GM23338 (cell line): ENCODE measurements at regions not wholly inside any gene's neighbourhood (a gene's known extent, or its start where the extent isn't known, plus 50 kb on each side); places are given as distances from the start of the nearest gene placed in this dataset.

ENCODE experiments used
- ATAC-seq: fragments of 200-7000 bp; cut with Tn5 transposase; 3 replicates; pipeline ENCODE4 v1.9.1; 2020
- DNase-seq: peaks from one replicate; pipeline ENCODE4 v3.0.0-alpha.2; 2015; ENCODE audit warnings: low spot score
- H2AFZ ChIP-seq: fragments of 200-600 bp; sonication (generic); 2 replicates; pipeline ENCODE4 v1.8.0; 2016; ENCODE audit warnings: antibody characterized with exemption, mild to moderate bottlenecking, moderate library complexity
- H3F3A ChIP-seq: fragments of 200-600 bp; sonication (generic); replicated peaks from 2 replicates; pipeline ENCODE4 v1.8.0; 2017; ENCODE audit warnings: antibody characterized with exemption, mixed run types, low read depth
- H3K27ac ChIP-seq: fragments of 200-600 bp; sonication (generic); 2 replicates; pipeline ENCODE4 v1.6.1; 2016; ENCODE audit warnings: low read depth
- H3K27me3 ChIP-seq: fragments of 200-600 bp; sonication (generic); 2 replicates; pipeline ENCODE4 v1.8.0; 2016; ENCODE audit warnings: mild to moderate bottlenecking, mixed run types, moderate library complexity; ENCODE audit not compliant: insufficient read depth
- H3K36me3 ChIP-seq: fragments of 200-600 bp; sonication (generic); 2 replicates; pipeline ENCODE4 v1.8.0; 2016; ENCODE audit warnings: mild to moderate bottlenecking; ENCODE audit not compliant: insufficient read depth
- H3K4me1 ChIP-seq: fragments of 200-600 bp; sonication (generic); 2 replicates; pipeline ENCODE4 v1.8.0; 2016; ENCODE audit warnings: mild to moderate bottlenecking, moderate library complexity; ENCODE audit not compliant: insufficient read depth
- H3K4me2 ChIP-seq: fragments of 200-600 bp; sonication (generic); 2 replicates; pipeline ENCODE4 v1.7.1; 2017; ENCODE audit warnings: mixed run types
- H3K4me3 ChIP-seq: fragments of 200-600 bp; sonication (generic); 2 replicates; pipeline ENCODE4 v1.6.1; 2016; ENCODE audit warnings: mixed run types
- H3K79me2 ChIP-seq: fragments of 200-600 bp; sonication (generic); replicated peaks from 2 replicates; pipeline ENCODE4 v1.8.0; 2017; ENCODE audit warnings: mild to moderate bottlenecking; ENCODE audit not compliant: insufficient read depth
- H3K9me2 ChIP-seq: fragments of 200-600 bp; sonication (generic); 2 replicates; pipeline ENCODE4 v1.8.0; 2017; ENCODE audit not compliant: insufficient read depth
- H4K20me1 ChIP-seq: fragments of 200-600 bp; sonication (generic); replicated peaks from 2 replicates; pipeline ENCODE4 v1.8.0; 2017; ENCODE audit warnings: mild to moderate bottlenecking; ENCODE audit not compliant: insufficient read depth
- H3K27ac Mint-ChIP-seq: 2 replicates; pipeline ENCODE4 v1.8.0; 2020; ENCODE audit warnings: inconsistent platforms, mild to moderate bottlenecking, moderate library complexity, mixed read lengths
- H3K27me3 Mint-ChIP-seq: 3 replicates; pipeline ENCODE4 v1.8.0; 2022; ENCODE audit warnings: low read depth, mild to moderate bottlenecking, moderate library complexity, mixed read lengths, inconsistent platforms; ENCODE audit not compliant: insufficient read depth, poor library complexity
- H3K36me3 Mint-ChIP-seq: 3 replicates; pipeline ENCODE4 v1.8.0; 2021; ENCODE audit warnings: low read depth, mild to moderate bottlenecking, inconsistent platforms, moderate library complexity, mixed read lengths
- H3K4me1 Mint-ChIP-seq: 3 replicates; pipeline ENCODE4 v1.8.0; 2020; ENCODE audit warnings: mild to moderate bottlenecking, inconsistent platforms, mixed read lengths
- H3K4me3 Mint-ChIP-seq: 3 replicates; pipeline ENCODE4 v1.8.0; 2021; ENCODE audit warnings: moderate library complexity, mild to moderate bottlenecking, inconsistent platforms, mixed read lengths
- H3K9me3 Mint-ChIP-seq: 3 replicates; pipeline ENCODE4 v1.8.0; 2020; ENCODE audit warnings: moderate library complexity, mild to moderate bottlenecking, inconsistent platforms, mixed read lengths
- CREB1 ChIP-seq: fragments of 250-450 bp; sonication (Bioruptor Pico); IDR thresholded peaks from 2 replicates; pipeline ENCODE4 v1.5.0; 2020; ENCODE audit warnings: low read depth, mild to moderate bottlenecking, moderate library complexity
- EZH2phosphoT487 ChIP-seq: fragments of 200-600 bp; sonication (generic); IDR thresholded peaks from one replicate; pipeline ENCODE4 v1.8.1; 2018; ENCODE audit warnings: antibody characterized with exemption; ENCODE audit not compliant: unreplicated experiment
- NANOG ChIP-seq: IDR thresholded peaks from 2 replicates; pipeline ENCODE4 v1.6.1; 2016; ENCODE audit warnings: antibody characterized with exemption, borderline replicate concordance
- POLR2AphosphoS5 ChIP-seq: IDR thresholded peaks from 2 replicates; pipeline ENCODE4 v1.6.1; 2016; ENCODE audit warnings: antibody characterized with exemption, low read depth
- ZNF114 ChIP-seq: fragments of 250-450 bp; sonication (Bioruptor Pico); IDR thresholded peaks from 2 replicates; pipeline ENCODE4 v1.5.0; 2020; ENCODE audit warnings: mild to moderate bottlenecking, moderate library complexity
- ZNF331 ChIP-seq: fragments of 250-450 bp; sonication (Bioruptor Pico); IDR thresholded peaks from 2 replicates; pipeline ENCODE4 v1.5.0; 2020; ENCODE audit warnings: low read depth, mild to moderate bottlenecking, moderate library complexity
- TF ChIP-seq, protein P1 (sequence below): IDR thresholded peaks from 2 replicates; pipeline ENCODE4 v1.6.1; 2016; ENCODE audit warnings: antibody characterized with exemption
- TF ChIP-seq, protein P2 (sequence below): IDR thresholded peaks from one replicate; pipeline ENCODE4 v1.6.1; 2018; ENCODE audit warnings: antibody characterized with exemption; ENCODE audit not compliant: unreplicated experiment
- TF ChIP-seq, protein P3 (sequence below): fragments of 250-450 bp; sonication (Bioruptor Pico); IDR thresholded peaks from 2 replicates; pipeline ENCODE4 v1.5.0; 2020; ENCODE audit warnings: mild to moderate bottlenecking, moderate library complexity

DNA sequence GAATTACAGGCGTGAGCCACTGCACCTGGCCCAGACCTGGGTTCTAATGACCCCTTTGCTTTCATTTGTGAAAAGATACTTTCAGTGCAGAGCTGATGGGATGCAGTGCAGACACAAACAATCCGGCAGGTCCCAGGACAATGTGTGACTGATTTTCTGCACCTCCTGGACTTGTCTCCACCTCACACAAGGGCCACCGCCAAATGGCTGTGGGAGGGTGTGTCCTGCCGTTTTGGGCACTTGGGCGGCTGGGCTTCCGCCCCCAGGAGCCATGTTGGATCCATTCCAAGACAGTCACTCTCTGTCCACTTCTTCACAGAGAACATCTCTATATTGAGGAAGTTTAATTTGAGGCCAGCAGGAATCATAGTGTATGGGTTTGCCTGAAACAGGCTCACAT is 112.3 kb upstream of the ZNF507 start:
- Histone ChIP-seq H3K4me3 (no peak overlapping the region), H3F3A (no peaks in the 10 kb centered on the region), H3K4me2 (no peak overlapping the region), H2AFZ (no peak overlapping the region), H3K27ac (no peak overlapping the region), H3K27me3 (no peaks in the 10 kb centered on the region), H3K4me1 (no peaks in the 10 kb centered on the region), H3K9me2 (no peaks in the 10 kb centered on the region), H3K79me2 (no peaks in the 10 kb centered on the region), H4K20me1 (no peaks in the 10 kb centered on the region), H3K36me3 (no peaks in the 10 kb centered on the region)
- peaks cover 12% of the 10 kb centered on the region for H3K27me3 Mint-ChIP-seq
- H3K36me3 Mint-ChIP-seq = no peaks in the 10 kb centered on the region
- H3K9me3 Mint-ChIP-seq = no peaks in the 10 kb centered on the region
- no peak overlapping the region for H3K27ac Mint-ChIP-seq
- no peak for ATAC-seq
- H3K4me1 Mint-ChIP-seq = no peaks in the 10 kb centered on the region
- no peak for DNase-seq
- TF ChIP-seq CREB1 (CRISPR knock-in tag) (no peak), EZH2phosphoT487 (no peak), ZNF331 (CRISPR knock-in tag) (no peak), POLR2AphosphoS5 (no peak), ZNF114 (CRISPR knock-in tag) (no peak), NANOG (no peak)
- TF ChIP-seq, protein P1, sequence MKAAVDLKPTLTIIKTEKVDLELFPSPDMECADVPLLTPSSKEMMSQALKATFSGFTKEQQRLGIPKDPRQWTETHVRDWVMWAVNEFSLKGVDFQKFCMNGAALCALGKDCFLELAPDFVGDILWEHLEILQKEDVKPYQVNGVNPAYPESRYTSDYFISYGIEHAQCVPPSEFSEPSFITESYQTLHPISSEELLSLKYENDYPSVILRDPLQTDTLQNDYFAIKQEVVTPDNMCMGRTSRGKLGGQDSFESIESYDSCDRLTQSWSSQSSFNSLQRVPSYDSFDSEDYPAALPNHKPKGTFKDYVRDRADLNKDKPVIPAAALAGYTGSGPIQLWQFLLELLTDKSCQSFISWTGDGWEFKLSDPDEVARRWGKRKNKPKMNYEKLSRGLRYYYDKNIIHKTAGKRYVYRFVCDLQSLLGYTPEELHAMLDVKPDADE = no peak
- TF ChIP-seq, protein P2, sequence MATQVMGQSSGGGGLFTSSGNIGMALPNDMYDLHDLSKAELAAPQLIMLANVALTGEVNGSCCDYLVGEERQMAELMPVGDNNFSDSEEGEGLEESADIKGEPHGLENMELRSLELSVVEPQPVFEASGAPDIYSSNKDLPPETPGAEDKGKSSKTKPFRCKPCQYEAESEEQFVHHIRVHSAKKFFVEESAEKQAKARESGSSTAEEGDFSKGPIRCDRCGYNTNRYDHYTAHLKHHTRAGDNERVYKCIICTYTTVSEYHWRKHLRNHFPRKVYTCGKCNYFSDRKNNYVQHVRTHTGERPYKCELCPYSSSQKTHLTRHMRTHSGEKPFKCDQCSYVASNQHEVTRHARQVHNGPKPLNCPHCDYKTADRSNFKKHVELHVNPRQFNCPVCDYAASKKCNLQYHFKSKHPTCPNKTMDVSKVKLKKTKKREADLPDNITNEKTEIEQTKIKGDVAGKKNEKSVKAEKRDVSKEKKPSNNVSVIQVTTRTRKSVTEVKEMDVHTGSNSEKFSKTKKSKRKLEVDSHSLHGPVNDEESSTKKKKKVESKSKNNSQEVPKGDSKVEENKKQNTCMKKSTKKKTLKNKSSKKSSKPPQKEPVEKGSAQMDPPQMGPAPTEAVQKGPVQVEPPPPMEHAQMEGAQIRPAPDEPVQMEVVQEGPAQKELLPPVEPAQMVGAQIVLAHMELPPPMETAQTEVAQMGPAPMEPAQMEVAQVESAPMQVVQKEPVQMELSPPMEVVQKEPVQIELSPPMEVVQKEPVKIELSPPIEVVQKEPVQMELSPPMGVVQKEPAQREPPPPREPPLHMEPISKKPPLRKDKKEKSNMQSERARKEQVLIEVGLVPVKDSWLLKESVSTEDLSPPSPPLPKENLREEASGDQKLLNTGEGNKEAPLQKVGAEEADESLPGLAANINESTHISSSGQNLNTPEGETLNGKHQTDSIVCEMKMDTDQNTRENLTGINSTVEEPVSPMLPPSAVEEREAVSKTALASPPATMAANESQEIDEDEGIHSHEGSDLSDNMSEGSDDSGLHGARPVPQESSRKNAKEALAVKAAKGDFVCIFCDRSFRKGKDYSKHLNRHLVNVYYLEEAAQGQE = no peak
- TF ChIP-seq, protein P3, sequence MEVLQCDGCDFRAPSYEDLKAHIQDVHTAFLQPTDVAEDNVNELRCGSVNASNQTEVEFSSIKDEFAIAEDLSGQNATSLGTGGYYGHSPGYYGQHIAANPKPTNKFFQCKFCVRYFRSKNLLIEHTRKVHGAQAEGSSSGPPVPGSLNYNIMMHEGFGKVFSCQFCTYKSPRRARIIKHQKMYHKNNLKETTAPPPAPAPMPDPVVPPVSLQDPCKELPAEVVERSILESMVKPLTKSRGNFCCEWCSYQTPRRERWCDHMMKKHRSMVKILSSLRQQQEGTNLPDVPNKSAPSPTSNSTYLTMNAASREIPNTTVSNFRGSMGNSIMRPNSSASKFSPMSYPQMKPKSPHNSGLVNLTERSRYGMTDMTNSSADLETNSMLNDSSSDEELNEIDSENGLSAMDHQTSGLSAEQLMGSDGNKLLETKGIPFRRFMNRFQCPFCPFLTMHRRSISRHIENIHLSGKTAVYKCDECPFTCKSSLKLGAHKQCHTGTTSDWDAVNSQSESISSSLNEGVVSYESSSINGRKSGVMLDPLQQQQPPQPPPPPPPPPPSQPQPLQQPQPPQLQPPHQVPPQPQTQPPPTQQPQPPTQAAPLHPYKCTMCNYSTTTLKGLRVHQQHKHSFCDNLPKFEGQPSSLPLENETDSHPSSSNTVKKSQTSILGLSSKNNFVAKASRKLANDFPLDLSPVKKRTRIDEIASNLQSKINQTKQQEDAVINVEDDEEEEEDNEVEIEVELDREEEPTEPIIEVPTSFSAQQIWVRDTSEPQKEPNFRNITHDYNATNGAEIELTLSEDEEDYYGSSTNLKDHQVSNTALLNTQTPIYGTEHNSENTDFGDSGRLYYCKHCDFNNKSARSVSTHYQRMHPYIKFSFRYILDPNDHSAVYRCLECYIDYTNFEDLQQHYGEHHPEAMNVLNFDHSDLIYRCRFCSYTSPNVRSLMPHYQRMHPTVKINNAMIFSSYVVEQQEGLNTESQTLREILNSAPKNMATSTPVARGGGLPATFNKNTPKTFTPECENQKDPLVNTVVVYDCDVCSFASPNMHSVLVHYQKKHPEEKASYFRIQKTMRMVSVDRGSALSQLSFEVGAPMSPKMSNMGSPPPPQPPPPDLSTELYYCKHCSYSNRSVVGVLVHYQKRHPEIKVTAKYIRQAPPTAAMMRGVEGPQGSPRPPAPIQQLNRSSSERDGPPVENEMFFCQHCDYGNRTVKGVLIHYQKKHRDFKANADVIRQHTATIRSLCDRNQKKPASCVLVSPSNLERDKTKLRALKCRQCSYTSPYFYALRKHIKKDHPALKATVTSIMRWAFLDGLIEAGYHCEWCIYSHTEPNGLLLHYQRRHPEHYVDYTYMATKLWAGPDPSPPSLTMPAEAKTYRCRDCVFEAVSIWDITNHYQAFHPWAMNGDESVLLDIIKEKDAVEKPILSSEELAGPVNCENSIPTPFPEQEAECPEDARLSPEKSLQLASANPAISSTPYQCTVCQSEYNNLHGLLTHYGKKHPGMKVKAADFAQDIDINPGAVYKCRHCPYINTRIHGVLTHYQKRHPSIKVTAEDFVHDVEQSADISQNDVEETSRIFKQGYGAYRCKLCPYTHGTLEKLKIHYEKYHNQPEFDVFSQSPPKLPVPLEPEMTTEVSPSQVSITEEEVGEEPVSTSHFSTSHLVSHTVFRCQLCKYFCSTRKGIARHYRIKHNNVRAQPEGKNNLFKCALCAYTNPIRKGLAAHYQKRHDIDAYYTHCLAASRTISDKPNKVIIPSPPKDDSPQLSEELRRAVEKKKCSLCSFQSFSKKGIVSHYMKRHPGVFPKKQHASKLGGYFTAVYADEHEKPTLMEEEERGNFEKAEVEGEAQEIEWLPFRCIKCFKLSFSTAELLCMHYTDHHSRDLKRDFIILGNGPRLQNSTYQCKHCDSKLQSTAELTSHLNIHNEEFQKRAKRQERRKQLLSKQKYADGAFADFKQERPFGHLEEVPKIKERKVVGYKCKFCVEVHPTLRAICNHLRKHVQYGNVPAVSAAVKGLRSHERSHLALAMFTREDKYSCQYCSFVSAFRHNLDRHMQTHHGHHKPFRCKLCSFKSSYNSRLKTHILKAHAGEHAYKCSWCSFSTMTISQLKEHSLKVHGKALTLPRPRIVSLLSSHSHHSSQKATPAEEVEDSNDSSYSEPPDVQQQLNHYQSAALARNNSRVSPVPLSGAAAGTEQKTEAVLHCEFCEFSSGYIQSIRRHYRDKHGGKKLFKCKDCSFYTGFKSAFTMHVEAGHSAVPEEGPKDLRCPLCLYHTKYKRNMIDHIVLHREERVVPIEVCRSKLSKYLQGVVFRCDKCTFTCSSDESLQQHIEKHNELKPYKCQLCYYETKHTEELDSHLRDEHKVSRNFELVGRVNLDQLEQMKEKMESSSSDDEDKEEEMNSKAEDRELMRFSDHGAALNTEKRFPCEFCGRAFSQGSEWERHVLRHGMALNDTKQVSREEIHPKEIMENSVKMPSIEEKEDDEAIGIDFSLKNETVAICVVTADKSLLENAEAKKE (CRISPR knock-in tag) = no peak
- no peak overlapping the region for H3K4me3 Mint-ChIP-seq
